ENCODE measurements at regions not wholly inside any gene's neighbourhood (a gene's known extent, or its start where the extent isn't known, plus 50 kb on each side); places are given as distances from the start of the nearest gene placed in this dataset.
"Not testable (repeated sequence)": the region's sequence is repeated elsewhere in the genome, so short reads cannot be mapped to it uniquely, and the experiment has no call there.

DNA sequence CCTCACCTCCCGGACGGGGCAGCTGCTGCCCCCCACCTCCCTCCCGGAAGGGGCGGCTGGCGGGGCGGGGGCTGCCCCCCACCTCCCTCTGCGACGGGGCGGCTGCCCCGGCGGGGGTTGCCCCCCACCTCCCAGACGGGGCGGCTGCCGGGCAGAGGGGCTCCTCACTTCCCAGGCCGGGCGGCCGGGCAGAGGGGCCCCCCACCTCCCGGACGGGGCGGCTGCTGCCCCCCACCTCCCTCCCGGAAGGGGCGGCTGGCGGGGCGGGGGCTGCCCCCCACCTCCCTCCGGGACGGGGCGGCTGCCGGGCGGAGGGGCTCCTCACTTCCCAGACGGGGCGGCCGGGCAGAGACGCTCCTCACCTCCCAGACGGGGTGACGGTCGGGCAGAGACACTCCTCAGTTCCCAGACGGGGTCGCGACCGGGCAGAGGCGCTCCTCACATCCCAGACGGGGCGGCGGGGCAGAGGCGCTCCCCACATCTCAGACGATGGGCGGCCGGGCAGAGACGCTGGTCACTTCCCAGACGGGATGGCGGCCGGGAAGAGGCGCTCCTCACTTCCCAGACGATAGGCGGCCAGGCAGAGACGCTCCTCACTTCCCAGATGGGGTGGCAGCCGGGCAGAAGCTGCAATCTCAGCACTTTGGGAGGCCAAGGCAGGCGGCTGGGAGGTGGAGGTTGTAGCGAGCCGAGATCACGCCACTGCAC lies 1218.8 kb downstream of the GATA3 start:
- TF ChIP-seq CHD4 (IDR thresholded peaks at IDR 0.05); NFIC (IDR thresholded peaks at IDR 0.05; ENCODE audit: low read depth, low read length): not testable (repeated sequence)
